Vagina (tissue), 2 donors: ENCODE measurements at regions not wholly inside any gene's neighbourhood (a gene's known extent, or its start where the extent isn't known, plus 50 kb on each side); places are given as distances from the start of the nearest gene placed in this dataset.

Source experiments
- DNase-seq, 2 donors: peaks; one replicate each; pipeline ENCODE4 v3.0.0-alpha.2; 2017; ENCODE audit errors: extremely low spot score in 2 of 2
- H3K27ac ChIP-seq: fragments of 200-600 bp; sonication (generic); one replicate; pipeline ENCODE4 v1.5.1; 2019
- H3K27me3 ChIP-seq: fragments of 200-600 bp; sonication (generic); one replicate; pipeline ENCODE4 v1.5.1; 2019
- H3K36me3 ChIP-seq, 2 donors: fragments of 200-600 bp; sonication (generic); one replicate each; pipeline ENCODE4 v1.5.1; 2017 to 2019
- H3K4me1 ChIP-seq: fragments of 200-600 bp; sonication (generic); one replicate; pipeline ENCODE4 v1.5.1; 2019
- H3K4me3 ChIP-seq, 2 donors: fragments of 200-600 bp; sonication (generic); 1 replicate in 1 of 2; 2 replicates in 1 of 2; pipeline ENCODE4 v1.5.1; 2016 to 2019
- H3K9me3 ChIP-seq: fragments of 200-600 bp; sonication (generic); one replicate; pipeline ENCODE4 v1.5.1; 2019
- CTCF ChIP-seq, 3 experiments: fragments of 450-650 bp in 2 of 3; fragments of 200-600 bp in 1 of 3; sonication (generic) in 1 of 3; IDR thresholded peaks; one replicate each; pipeline ENCODE4 v1.5.1; 2017 to 2019; ENCODE audit warnings: antibody characterized with exemption in 3 of 3, mild to moderate bottlenecking in 2 of 3, moderate library complexity in 2 of 3
- POLR2A ChIP-seq, 2 donors: fragments of 450-650 bp; IDR thresholded peaks; one replicate each; pipeline ENCODE4 v1.6.1; 2017; ENCODE audit warnings: antibody characterized with exemption in 2 of 2, mild to moderate bottlenecking in 2 of 2, moderate library complexity in 2 of 2
- POLR2AphosphoS5 ChIP-seq, 2 donors: sonication (generic); formaldehyde crosslinking; IDR thresholded peaks; one replicate each; pipeline ENCODE4 v1.9.0; 2017; ENCODE audit warnings: antibody characterized with exemption in 2 of 2, mild to moderate bottlenecking in 2 of 2, low read depth in 1 of 2; ENCODE audit not compliant: insufficient read depth in 1 of 2
- intact Hi-C: fragments of 100-400 bp; cut with DNase I; formaldehyde crosslinking; loops from one replicate; pipeline ENCODE4 v1.15.1; 2023

GRCh38 chr7:45240273-45240771 lies 82.7 kb downstream of the RAMP3 start:
- H3K4me3 ChIP-seq = no peak overlapping the region
- no peak overlapping the region for H3K27ac ChIP-seq
- no peaks in the 10 kb centered on the region for H3K36me3 ChIP-seq
- TF ChIP-seq POLR2A (IDR thresholded peaks at IDR 0.05) = no peak
- no peak for TF ChIP-seq CTCF (IDR thresholded peaks at IDR 0.05)
- TF ChIP-seq POLR2AphosphoS5 (IDR thresholded peaks at IDR 0.05; ENCODE audit: insufficient read depth in 1 of 2, low read depth in 1 of 2) = no peak
- H3K9me3 ChIP-seq = no peaks in the 10 kb centered on the region
- no peaks in the 10 kb centered on the region for H3K4me1 ChIP-seq
- intact Hi-C loops = no loop called here
- no peak for DNase-seq
- no peaks in the 10 kb centered on the region for H3K27me3 ChIP-seq

- H3K9me3 ChIP-seq = no peaks in the 10 kb centered on the region
- TF ChIP-seq POLR2A (IDR thresholded peaks at IDR 0.05) (no peak), CTCF (IDR thresholded peaks at IDR 0.05) (no peak), POLR2AphosphoS5 (IDR thresholded peaks at IDR 0.05; ENCODE audit: insufficient read depth in 1 of 2, low read depth in 1 of 2) (no peak)
- intact Hi-C loops = no loop called here
- no peaks in the 10 kb centered on the region for H3K4me1 ChIP-seq
- no peaks in the 10 kb centered on the region for H3K27me3 ChIP-seq
- no peak overlapping the region for H3K27ac ChIP-seq
- no peak for DNase-seq
- H3K36me3 ChIP-seq = no peaks in the 10 kb centered on the region
- H3K4me3 ChIP-seq = no peak overlapping the region
Measured at GRCh38 chr7:45240926-45241325, 83.3 kb downstream of the RAMP3 start.

GRCh38 chr7:45241339-45242109 lies 83.9 kb downstream of the RAMP3 start:
- Histone ChIP-seq H3K27ac (no peak overlapping the region), H3K9me3 (no peaks in the 10 kb centered on the region), H3K36me3 (no peaks in the 10 kb centered on the region), H3K4me3 (no peak overlapping the region), H3K27me3 (no peaks in the 10 kb centered on the region), H3K4me1 (no peaks in the 10 kb centered on the region)
- DNase-seq = no peak
- intact Hi-C loops = no loop called here
- TF ChIP-seq POLR2AphosphoS5 (IDR thresholded peaks at IDR 0.05; ENCODE audit: insufficient read depth in 1 of 2, low read depth in 1 of 2) (no peak), POLR2A (IDR thresholded peaks at IDR 0.05) (no peak), CTCF (IDR thresholded peaks at IDR 0.05) (no peak)

DNA sequence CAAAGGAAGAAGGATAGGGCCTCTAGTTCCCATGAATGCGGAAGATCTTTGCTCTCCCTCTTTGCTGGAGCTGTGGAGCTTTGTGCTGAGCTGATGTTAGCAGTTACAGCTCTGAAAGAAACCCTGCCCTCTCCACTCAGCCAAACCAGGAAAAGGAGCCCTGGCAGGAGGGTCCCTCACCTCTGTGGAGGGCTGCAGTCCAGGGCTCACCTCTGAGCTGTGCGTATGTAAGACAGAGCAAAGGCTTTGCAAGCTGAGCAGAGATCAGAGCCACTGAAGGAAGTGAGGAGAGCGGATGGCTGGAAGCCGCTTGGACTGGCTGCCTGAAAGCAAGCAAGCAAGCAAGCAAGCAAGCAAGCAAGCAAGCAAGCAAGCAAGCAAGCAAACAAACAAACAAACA lies 84.7 kb downstream of the RAMP3 start:
- intact Hi-C loops = no loop called here
- Histone ChIP-seq H3K9me3 (no peaks in the 10 kb centered on the region), H3K27me3 (no peaks in the 10 kb centered on the region), H3K27ac (no peak overlapping the region), H3K36me3 (no peaks in the 10 kb centered on the region), H3K4me3 (no peak overlapping the region), H3K4me1 (no peaks in the 10 kb centered on the region)
- DNase-seq = no peak
- TF ChIP-seq CTCF (IDR thresholded peaks at IDR 0.05) = no peak
- TF ChIP-seq POLR2AphosphoS5 (IDR thresholded peaks at IDR 0.05; ENCODE audit: insufficient read depth in 1 of 2, low read depth in 1 of 2) = no peak
- TF ChIP-seq POLR2A (IDR thresholded peaks at IDR 0.05) = no peak

DNA sequence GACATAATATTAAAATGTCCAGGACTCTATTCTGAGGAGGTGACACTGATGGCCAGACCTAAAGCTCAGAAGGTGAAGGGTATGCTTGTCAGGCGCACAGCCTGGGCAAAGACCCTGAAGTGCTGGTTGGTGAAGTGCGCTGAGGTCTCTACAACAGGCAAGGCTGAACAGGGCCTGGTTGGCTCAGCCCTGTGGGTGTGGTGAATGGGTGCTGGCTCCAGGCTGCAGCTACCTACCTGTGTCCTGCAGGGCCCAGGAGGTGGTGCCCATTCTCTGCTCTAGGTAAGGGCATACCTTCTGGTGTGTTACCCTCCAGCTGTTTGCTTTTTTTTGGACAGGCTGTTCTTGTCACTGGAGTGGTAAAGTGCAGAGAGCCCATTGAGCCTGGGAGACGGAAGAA lies 85.1 kb downstream of the RAMP3 start:
- no peak overlapping the region for H3K27ac ChIP-seq
- no peak overlapping the region for H3K4me3 ChIP-seq
- H3K9me3 ChIP-seq = no peaks in the 10 kb centered on the region
- TF ChIP-seq CTCF (IDR thresholded peaks at IDR 0.05) (no peak), POLR2AphosphoS5 (IDR thresholded peaks at IDR 0.05; ENCODE audit: insufficient read depth in 1 of 2, low read depth in 1 of 2) (no peak), POLR2A (IDR thresholded peaks at IDR 0.05) (no peak)
- no peaks in the 10 kb centered on the region for H3K4me1 ChIP-seq
- DNase-seq = no peak
- intact Hi-C loops = no loop called here
- no peaks in the 10 kb centered on the region for H3K27me3 ChIP-seq
- no peaks in the 10 kb centered on the region for H3K36me3 ChIP-seq
